Neutrophil (primary cell): ENCODE measurements at regions not wholly inside any gene's neighbourhood (a gene's known extent, or its start where the extent isn't known, plus 50 kb on each side); places are given as distances from the start of the nearest gene placed in this dataset.
"Not testable (repeated sequence)": the region's sequence is repeated elsewhere in the genome, so short reads cannot be mapped to it uniquely, and the experiment has no call there.

Experiments used
- H3K27ac ChIP-seq: fragments of 200-600 bp; sonication (generic); 2 replicates; pipeline ENCODE4 v1.5.1; 2016; ENCODE audit warnings: mild to moderate bottlenecking, moderate library complexity
- H3K27me3 ChIP-seq: fragments of 200-600 bp; sonication (generic); 2 replicates; pipeline ENCODE4 v1.6.0; 2016; ENCODE audit warnings: mild to moderate bottlenecking
- H3K36me3 ChIP-seq: fragments of 200-600 bp; sonication (generic); 2 replicates; pipeline ENCODE4 v1.5.1; 2017
- H3K4me1 ChIP-seq, 2 experiments: fragments of 200-600 bp in 1 of 2; sonication (generic) in 1 of 2; 1 replicate in 1 of 2; 2 replicates in 1 of 2; pipeline versions ENCODE4 v1.5.1 to v1.6.1; 2013 to 2016; ENCODE audit warnings: low read depth in 1 of 2, low read length in 1 of 2, mild to moderate bottlenecking in 1 of 2, moderate library complexity in 1 of 2; ENCODE audit not compliant: control insufficient read depth in 1 of 2, insufficient read depth in 1 of 2
- H3K4me3 ChIP-seq, 2 experiments: fragments of 200-600 bp in 1 of 2; sonication (generic) in 1 of 2; 1 replicate in 1 of 2; 2 replicates in 1 of 2; pipeline ENCODE4 v1.5.1; 2013 to 2016; ENCODE audit warnings: low read depth in 1 of 2, low read length in 1 of 2, mild to moderate bottlenecking in 1 of 2, moderate library complexity in 1 of 2
- H3K9me3 ChIP-seq: fragments of 200-600 bp; sonication (generic); 2 replicates; pipeline ENCODE4 v1.5.1; 2016
- TF ChIP-seq, protein P1 (sequence below): fragments of 200-600 bp; sonication (generic); IDR thresholded peaks from 2 replicates; pipeline ENCODE4 v1.5.1; 2016; ENCODE audit warnings: antibody characterized with exemption

DNA sequence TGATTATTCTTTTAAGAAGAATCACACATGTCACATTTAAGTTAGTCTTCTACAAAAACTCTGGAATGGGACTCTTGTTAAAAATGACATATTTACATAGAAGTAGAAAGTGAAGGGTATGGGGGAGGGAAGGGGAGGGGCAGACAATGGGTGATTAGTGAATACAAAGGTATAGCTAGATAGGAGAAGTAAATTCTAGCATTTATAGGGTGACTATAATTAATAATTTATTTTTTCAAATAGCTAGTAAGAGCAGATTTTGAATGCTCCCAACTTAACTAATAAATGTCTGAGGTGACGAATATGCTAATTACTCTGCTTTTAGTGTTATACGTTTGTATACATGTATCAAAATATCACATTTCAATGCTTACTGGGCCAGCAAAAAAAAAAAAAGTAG, 59.4 kb downstream of the BLTP3B start:
- H3K27ac ChIP-seq: no peak overlapping the region
- no peaks in the 10 kb centered on the region for H3K27me3 ChIP-seq
- H3K9me3 ChIP-seq: no peaks in the 10 kb centered on the region
- TF ChIP-seq, protein P1, sequence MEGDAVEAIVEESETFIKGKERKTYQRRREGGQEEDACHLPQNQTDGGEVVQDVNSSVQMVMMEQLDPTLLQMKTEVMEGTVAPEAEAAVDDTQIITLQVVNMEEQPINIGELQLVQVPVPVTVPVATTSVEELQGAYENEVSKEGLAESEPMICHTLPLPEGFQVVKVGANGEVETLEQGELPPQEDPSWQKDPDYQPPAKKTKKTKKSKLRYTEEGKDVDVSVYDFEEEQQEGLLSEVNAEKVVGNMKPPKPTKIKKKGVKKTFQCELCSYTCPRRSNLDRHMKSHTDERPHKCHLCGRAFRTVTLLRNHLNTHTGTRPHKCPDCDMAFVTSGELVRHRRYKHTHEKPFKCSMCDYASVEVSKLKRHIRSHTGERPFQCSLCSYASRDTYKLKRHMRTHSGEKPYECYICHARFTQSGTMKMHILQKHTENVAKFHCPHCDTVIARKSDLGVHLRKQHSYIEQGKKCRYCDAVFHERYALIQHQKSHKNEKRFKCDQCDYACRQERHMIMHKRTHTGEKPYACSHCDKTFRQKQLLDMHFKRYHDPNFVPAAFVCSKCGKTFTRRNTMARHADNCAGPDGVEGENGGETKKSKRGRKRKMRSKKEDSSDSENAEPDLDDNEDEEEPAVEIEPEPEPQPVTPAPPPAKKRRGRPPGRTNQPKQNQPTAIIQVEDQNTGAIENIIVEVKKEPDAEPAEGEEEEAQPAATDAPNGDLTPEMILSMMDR: no peak
- no peak overlapping the region for H3K4me3 ChIP-seq
- H3K4me1 ChIP-seq: no peaks in the 10 kb centered on the region
- peaks cover 84% of the 10 kb centered on the region for H3K36me3 ChIP-seq

DNA sequence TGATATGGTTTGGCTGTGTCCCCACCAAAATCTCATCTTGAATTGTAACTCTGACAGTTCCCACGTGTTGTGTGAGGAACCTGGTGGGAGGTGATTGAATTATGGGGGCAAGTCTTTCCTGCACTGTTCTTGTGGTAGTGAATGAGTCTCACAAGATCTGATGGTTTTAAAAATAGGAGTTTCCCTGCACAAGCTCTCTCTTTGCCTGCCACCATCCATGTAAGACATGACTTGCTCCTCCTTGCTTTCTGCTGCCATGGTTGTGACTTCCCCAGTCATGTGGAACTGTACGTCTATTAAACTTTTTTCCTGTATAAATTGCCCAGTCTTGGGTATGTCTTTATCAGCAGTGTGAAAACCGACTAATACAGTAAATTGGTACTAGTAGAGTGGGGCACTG, 63.9 kb downstream of the BLTP3B start:
- peaks cover 65% of the 10 kb centered on the region for H3K36me3 ChIP-seq
- not testable (repeated sequence) for H3K9me3 ChIP-seq, H3K4me1 ChIP-seq, H3K4me3 ChIP-seq, H3K27ac ChIP-seq, H3K27me3 ChIP-seq

DNA sequence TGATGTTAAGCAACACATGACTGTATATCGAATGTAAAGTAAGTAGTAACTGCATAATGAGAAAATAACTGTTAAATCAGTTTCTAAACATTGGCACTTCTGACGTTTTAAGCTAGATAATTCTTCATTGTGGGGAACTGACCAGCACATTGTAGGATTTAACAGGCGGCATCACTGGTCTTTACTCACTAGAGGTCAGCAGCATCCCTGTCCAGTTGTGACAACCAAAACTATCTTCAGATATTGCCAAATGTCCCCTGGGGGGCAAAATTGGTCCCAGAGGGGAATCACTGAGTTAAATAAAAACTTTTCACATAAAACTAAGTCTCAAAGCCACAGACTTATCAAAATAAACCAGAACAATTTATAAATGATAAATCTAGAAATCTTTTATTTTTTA, 65.3 kb downstream of the BLTP3B start:
- no peak overlapping the region for H3K27ac ChIP-seq
- no peaks in the 10 kb centered on the region for H3K27me3 ChIP-seq
- H3K4me1 ChIP-seq: no peaks in the 10 kb centered on the region
- no peaks in the 10 kb centered on the region for H3K9me3 ChIP-seq
- peaks cover 52% of the 10 kb centered on the region for H3K36me3 ChIP-seq
- H3K4me3 ChIP-seq: no peak overlapping the region
- TF ChIP-seq, protein P1: no peak

DNA sequence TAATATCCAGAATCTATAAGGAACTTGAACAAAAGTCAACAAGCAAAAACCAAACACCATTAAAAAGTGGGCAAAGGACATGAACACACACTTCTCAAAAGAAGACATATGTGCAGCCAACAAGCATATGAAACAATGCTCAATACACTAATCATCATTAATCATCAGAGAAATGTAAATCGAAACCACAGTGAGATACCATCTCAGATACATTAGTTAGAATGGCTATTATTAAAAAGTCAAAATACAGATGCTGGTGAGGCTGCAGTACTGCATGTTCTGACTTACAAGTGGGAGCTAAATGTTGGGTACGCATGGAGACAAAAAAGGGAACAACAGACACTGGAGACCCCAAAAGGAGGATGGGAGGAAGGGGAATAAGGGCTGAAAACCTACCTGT, 67.1 kb downstream of the BLTP3B start:
- peaks cover 48% of the 10 kb centered on the region for H3K36me3 ChIP-seq
- no peak overlapping the region for H3K4me3 ChIP-seq
- no peaks in the 10 kb centered on the region for H3K27me3 ChIP-seq
- H3K27ac ChIP-seq: no peak overlapping the region
- no peaks in the 10 kb centered on the region for H3K4me1 ChIP-seq
- H3K9me3 ChIP-seq: no peaks in the 10 kb centered on the region
- TF ChIP-seq, protein P1: no peak

GRCh38 chr12:100069795-100070194, 72.9 kb downstream of the BLTP3B start:
- H3K4me3 ChIP-seq: no peak overlapping the region
- H3K27me3 ChIP-seq: no peaks in the 10 kb centered on the region
- TF ChIP-seq, protein P1: no peak
- no peaks in the 10 kb centered on the region for H3K9me3 ChIP-seq
- H3K4me1 ChIP-seq: no peaks in the 10 kb centered on the region
- no peak overlapping the region for H3K27ac ChIP-seq
- H3K36me3 ChIP-seq: peaks cover 43% of the 10 kb centered on the region

- H3K36me3 ChIP-seq: peaks cover 43% of the 10 kb centered on the region
- H3K9me3 ChIP-seq: no peaks in the 10 kb centered on the region
- no peaks in the 10 kb centered on the region for H3K27me3 ChIP-seq
- H3K4me1 ChIP-seq: no peaks in the 10 kb centered on the region
- H3K4me3 ChIP-seq: no peak overlapping the region
- H3K27ac ChIP-seq: no peak overlapping the region
- TF ChIP-seq, protein P1: no peak
Observed at GRCh38 chr12:100068305-100068704, 74.4 kb downstream of the BLTP3B start.
